ENCODE measurements at regions not wholly inside any gene's neighbourhood (a gene's known extent, or its start where the extent isn't known, plus 50 kb on each side); places are given as distances from the start of the nearest gene placed in this dataset.

DNA sequence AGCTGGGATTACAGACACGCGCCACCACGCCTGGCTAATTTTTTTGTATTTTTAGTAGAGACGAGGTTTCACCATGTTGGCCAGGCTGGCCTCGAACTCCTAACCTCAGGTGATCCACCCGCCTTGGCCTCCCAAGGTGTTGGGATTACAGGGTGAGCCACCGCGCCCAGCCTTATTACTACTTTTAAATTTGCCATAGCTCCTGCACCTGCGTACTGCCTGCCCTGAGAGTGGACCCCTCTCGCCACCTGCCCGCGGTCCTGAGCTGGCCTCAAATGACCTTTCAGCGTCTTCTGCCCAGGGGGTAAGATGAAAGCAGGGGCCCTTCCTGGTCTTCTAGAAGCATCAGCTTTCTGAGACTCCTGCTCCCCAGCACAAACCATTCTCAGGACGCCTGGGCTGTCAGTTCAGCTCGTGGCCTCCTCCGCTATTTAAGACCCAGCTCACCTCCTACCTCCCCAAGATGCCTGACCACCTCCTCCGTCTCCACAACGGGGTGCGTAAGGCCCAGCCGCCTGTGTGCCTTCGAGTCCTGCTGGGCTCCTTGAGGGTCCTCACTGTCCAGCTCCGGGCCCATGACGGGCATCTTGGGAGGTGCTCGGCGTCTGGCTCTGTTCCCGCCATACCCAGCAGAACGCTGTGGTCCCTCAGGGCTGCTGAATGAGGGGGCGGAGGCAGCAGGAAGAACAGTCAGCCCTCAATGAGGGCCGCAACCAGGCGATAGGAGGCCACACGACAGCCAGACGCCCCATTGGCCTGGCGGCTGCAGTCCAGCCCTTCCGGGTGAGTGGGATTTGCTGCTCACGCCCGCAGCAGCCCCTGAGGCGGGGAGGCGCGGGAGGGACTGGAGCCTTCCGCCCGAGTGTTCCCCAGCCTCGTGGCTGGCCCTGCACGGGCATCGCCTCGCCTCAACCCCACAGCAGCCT lies 266.6 kb downstream of the TFCP2L1 start:
- peaks cover 0 to 7% of the 10 kb centered on the region in 2 experiments for H3K27me3 ChIP-seq (ENCODE audit: control insufficient read depth in 2 of 2, insufficient read depth in 2 of 2, low read length in 2 of 2)
- dilution Hi-C loops (cut with MboI; ENCODE audit: extremely low pct_ligation_motif_present, low sequenced_read_pairs) (no loop called here), intact Hi-C loops (cut with micrococcal nuclease) (no loop called here)
- H3K4me1 ChIP-seq (ENCODE audit: control insufficient read depth, extremely low read depth, insufficient read depth, low read length) = no peaks in the 10 kb centered on the region
- no peak overlapping the region for H3K9ac ChIP-seq (replicated peaks; ENCODE audit: extremely low read depth, insufficient read depth, low read length)
- H4K20me1 ChIP-seq (replicated peaks; ENCODE audit: control insufficient read depth, extremely low read depth, insufficient read depth, low read length) = no peaks in the 10 kb centered on the region
- H3K79me2 ChIP-seq (ENCODE audit: control insufficient read depth, insufficient read depth, low read length) = no peaks in the 10 kb centered on the region
- H3K9me1 ChIP-seq (replicated peaks; ENCODE audit: control insufficient read depth, extremely low read depth, insufficient read depth, low read length) = no peaks in the 10 kb centered on the region
- no peak for TF ChIP-seq FOS (IDR thresholded peaks at IDR 0.05; ENCODE audit: borderline replicate concordance, insufficient read depth, low read length)
- TF ChIP-seq EZH2 (IDR thresholded peaks at IDR 0.05; ENCODE audit: borderline replicate concordance, low read depth, low read length, severe bottlenecking) = no peak
- no peak for TF ChIP-seq POLR2A (IDR thresholded peaks at IDR 0.05; ENCODE audit: low read depth, low read length)
- TF ChIP-seq POLR2AphosphoS5 (IDR thresholded peaks at IDR 0.05; ENCODE audit: insufficient read depth, low read depth, low read length) = no peak
- no peak for TF ChIP-seq GATA2 (IDR thresholded peaks at IDR 0.05; ENCODE audit: insufficient read depth, insufficient read length, low read depth, low read length)
- TF ChIP-seq, protein P1, sequence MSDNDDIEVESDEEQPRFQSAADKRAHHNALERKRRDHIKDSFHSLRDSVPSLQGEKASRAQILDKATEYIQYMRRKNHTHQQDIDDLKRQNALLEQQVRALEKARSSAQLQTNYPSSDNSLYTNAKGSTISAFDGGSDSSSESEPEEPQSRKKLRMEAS (IDR thresholded peaks at IDR 0.05; ENCODE audit: insufficient read depth, insufficient read length) = no peak
- TF ChIP-seq, protein P2, sequence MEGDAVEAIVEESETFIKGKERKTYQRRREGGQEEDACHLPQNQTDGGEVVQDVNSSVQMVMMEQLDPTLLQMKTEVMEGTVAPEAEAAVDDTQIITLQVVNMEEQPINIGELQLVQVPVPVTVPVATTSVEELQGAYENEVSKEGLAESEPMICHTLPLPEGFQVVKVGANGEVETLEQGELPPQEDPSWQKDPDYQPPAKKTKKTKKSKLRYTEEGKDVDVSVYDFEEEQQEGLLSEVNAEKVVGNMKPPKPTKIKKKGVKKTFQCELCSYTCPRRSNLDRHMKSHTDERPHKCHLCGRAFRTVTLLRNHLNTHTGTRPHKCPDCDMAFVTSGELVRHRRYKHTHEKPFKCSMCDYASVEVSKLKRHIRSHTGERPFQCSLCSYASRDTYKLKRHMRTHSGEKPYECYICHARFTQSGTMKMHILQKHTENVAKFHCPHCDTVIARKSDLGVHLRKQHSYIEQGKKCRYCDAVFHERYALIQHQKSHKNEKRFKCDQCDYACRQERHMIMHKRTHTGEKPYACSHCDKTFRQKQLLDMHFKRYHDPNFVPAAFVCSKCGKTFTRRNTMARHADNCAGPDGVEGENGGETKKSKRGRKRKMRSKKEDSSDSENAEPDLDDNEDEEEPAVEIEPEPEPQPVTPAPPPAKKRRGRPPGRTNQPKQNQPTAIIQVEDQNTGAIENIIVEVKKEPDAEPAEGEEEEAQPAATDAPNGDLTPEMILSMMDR (IDR thresholded peaks at IDR 0.05; ENCODE audit: extremely low read depth in 1 of 2, insufficient read depth in 1 of 2, low read depth in 1 of 2, low read length in 2 of 2) = no peak
- TF ChIP-seq JUN (IDR thresholded peaks at IDR 0.05; ENCODE audit: borderline replicate concordance, insufficient read depth, insufficient read length, low read depth) = no peak
- no peaks in the 10 kb centered on the region for H3K9me3 ChIP-seq (replicated peaks; ENCODE audit: control insufficient read depth, insufficient read depth, low read length)
- H3K27ac ChIP-seq (ENCODE audit: insufficient read depth, low read depth, low read length) = no peak overlapping the region
- no peak overlapping the region for H3K4me2 ChIP-seq (ENCODE audit: insufficient read depth, low read length)
- H3K36me3 ChIP-seq (ENCODE audit: control insufficient read depth in 2 of 2, extremely low read depth in 1 of 2, insufficient read depth in 2 of 2, low read length in 2 of 2) = no peaks in the 10 kb centered on the region
- DNase-seq (ENCODE audit: low read depth, low spot score) (no peak), FAIRE-seq (no peak)
- H2AFZ ChIP-seq (ENCODE audit: low read depth, low read length) = peak overlapping the region; percentile 33
- ChIA-PET POLR2A (no interaction called here), CTCF (interaction anchor here (1.0 kb wide), 1 partner anchor 19 kb away, joined by 3 read pairs; no protein-coding TSS in a partner anchor)
- no TSS peak for BruUV-seq (replicated peaks)
- H3K4me3 ChIP-seq (replicated peaks in 1 of 3; ENCODE audit: insufficient read depth in 1 of 3, low read depth in 1 of 3, low read length in 3 of 3) = no peak overlapping the region
